ENCODE measurements at regions not wholly inside any gene's neighbourhood (a gene's known extent, or its start where the extent isn't known, plus 50 kb on each side); places are given as distances from the start of the nearest gene placed in this dataset.

DNA sequence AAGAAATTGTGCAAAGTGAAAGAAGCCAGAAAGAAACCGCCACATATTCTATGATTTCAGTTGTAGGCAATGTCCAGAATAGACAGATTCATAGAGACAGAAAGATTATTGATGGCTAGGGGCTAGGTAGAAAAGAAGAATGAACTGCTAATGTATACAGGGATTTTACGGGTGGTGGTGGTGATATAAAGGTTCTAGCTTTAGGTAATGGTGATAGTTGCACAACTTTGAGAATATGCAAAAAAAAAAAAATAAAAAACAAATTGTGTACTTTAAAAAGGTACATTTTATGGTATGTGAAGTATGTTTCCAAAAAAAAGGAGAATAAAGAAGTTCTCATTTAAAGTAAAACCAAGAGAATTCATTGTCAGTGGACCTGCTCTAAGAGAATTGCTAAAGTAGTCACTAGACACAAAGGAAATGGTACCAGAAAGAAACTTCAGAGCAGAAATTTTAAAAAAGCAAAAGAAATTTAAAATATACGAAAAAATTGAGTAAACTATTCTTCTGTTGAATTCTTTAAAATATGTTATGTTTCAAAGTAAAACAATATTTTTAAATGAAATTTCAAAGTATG, 680.1 kb downstream of the UQCRFS1 start:
- Histone ChIP-seq H3K36me3 (no peaks in the 10 kb centered on the region), H3K9me3 (replicated peaks) (peaks cover 22% of the 10 kb centered on the region), H3K4me1 (no peaks in the 10 kb centered on the region), H3K27ac (replicated peaks) (no peak overlapping the region), H3K27me3 (ENCODE audit: low read depth) (no peaks in the 10 kb centered on the region), H3K4me3 (no peak overlapping the region)
- no peak for DNase-seq
- intact Hi-C loops (cut with micrococcal nuclease): no loop called here
- TF ChIP-seq, protein P1, sequence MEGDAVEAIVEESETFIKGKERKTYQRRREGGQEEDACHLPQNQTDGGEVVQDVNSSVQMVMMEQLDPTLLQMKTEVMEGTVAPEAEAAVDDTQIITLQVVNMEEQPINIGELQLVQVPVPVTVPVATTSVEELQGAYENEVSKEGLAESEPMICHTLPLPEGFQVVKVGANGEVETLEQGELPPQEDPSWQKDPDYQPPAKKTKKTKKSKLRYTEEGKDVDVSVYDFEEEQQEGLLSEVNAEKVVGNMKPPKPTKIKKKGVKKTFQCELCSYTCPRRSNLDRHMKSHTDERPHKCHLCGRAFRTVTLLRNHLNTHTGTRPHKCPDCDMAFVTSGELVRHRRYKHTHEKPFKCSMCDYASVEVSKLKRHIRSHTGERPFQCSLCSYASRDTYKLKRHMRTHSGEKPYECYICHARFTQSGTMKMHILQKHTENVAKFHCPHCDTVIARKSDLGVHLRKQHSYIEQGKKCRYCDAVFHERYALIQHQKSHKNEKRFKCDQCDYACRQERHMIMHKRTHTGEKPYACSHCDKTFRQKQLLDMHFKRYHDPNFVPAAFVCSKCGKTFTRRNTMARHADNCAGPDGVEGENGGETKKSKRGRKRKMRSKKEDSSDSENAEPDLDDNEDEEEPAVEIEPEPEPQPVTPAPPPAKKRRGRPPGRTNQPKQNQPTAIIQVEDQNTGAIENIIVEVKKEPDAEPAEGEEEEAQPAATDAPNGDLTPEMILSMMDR (IDR thresholded peaks at IDR 0.05; ENCODE audit: borderline replicate concordance): no peak

DNA sequence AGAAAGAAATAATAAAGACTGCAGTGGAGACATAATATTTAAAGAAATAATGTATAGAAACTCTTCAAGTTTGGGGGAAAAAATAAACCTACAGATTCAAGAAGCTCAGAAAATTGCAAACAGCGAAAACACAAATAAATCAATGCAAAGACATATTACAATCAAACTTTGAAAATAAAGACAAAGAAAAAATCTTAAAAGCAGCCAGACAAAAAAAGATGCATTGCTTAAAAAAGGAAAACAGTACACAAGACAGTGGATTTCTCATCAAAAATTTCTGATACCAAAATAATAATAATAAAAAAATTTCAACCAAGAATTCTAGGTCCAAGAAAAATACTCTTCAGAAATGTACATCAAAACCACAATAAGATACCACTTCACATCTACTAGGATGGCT, 681.0 kb downstream of the UQCRFS1 start:
- intact Hi-C loops (cut with micrococcal nuclease): no loop called here
- H3K27me3 ChIP-seq (ENCODE audit: low read depth): no peaks in the 10 kb centered on the region
- TF ChIP-seq, protein P1 (IDR thresholded peaks at IDR 0.05; ENCODE audit: borderline replicate concordance): no peak
- no peaks in the 10 kb centered on the region for H3K4me1 ChIP-seq
- H3K9me3 ChIP-seq (replicated peaks): peaks cover 13% of the 10 kb centered on the region
- no peak for DNase-seq
- H3K27ac ChIP-seq (replicated peaks): no peak overlapping the region
- H3K36me3 ChIP-seq: no peaks in the 10 kb centered on the region
- H3K4me3 ChIP-seq: no peak overlapping the region

DNA sequence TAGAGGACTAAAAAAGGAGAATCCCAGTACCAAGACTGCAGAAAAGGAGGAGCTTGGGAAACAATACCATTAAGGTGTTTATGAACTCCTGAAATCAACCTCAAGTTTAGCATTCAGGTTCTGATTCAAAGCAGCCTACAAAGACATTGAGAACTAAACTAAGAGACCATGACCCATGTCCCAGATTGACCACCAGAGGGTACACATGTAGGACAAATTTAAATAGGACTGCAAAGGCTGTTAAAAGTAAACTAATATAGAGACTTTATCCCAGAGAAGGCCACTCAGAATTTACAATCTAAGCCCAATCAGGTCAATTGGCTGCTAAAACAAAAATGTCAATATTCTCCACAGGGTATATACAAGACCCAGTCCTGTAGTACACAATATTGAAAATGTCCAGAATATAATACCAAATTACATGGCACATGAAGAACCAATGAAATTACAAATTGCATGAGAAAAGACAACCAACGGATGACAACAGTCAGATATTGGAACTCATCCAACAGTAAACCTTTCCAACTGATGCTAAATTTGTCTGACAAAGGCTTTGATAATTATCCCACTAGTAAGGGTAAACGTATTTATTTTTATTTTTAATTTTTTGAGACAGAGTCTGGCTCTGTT, 682.4 kb downstream of the UQCRFS1 start:
- TF ChIP-seq, protein P1 (IDR thresholded peaks at IDR 0.05; ENCODE audit: borderline replicate concordance): no peak
- DNase-seq: no peak
- H3K4me3 ChIP-seq: no peak overlapping the region
- H3K9me3 ChIP-seq (replicated peaks): no peaks in the 10 kb centered on the region
- H3K36me3 ChIP-seq: no peaks in the 10 kb centered on the region
- intact Hi-C loops (cut with micrococcal nuclease): no loop called here
- H3K27ac ChIP-seq (replicated peaks): no peak overlapping the region
- no peaks in the 10 kb centered on the region for H3K4me1 ChIP-seq
- no peaks in the 10 kb centered on the region for H3K27me3 ChIP-seq (ENCODE audit: low read depth)

DNA sequence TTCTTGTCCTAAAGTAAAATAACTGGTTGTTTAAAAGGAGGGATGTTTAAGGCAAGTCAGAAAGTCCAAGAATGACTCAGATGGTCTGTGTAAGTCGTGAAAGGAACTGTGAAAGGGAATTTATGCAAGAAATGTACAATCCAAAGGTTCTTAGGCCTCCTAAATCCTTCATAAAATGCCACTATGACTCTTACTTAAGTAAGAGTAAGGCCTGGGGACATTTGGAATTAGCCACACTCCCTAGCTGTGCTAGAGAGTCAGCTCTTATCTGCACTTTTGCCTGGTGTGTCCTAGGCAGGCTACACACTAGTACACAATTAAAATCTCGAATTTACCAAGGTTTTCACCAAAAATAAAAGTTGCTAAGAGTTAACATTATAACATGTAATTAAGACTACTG, 686.9 kb downstream of the UQCRFS1 start:
- TF ChIP-seq, protein P1 (IDR thresholded peaks at IDR 0.05; ENCODE audit: borderline replicate concordance): no peak

DNA sequence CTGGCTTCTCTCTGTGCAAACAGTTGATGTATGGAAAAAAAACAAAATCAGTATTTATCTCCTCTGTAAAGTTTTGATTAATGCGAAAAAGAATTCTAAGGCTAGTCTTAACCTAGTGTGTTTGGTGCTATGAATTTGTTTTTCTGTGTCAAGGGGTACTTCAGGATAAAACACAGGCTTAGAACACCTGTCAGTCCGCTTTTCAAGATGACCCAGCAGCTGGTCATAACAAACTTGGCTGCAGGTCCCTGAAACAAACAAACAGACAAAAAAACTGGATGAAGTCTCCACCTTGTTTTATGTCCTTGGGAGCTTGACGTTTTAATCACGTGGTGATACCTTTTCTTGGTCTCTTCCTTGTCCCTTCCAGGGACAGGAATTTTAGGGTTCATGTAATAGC, 689.3 kb downstream of the UQCRFS1 start:
- TF ChIP-seq, protein P1 (IDR thresholded peaks at IDR 0.05; ENCODE audit: borderline replicate concordance): no peak
- peaks cover 13% of the 10 kb centered on the region for H3K27me3 ChIP-seq (ENCODE audit: low read depth)
- no peaks in the 10 kb centered on the region for H3K36me3 ChIP-seq
- H3K4me1 ChIP-seq: no peaks in the 10 kb centered on the region
- no peak for DNase-seq
- H3K27ac ChIP-seq (replicated peaks): no peak overlapping the region
- intact Hi-C loops (cut with micrococcal nuclease): no loop called here
- no peaks in the 10 kb centered on the region for H3K9me3 ChIP-seq (replicated peaks)
- H3K4me3 ChIP-seq: no peak overlapping the region

More for the DNA sequence above, 686.9 kb downstream of the UQCRFS1 start:
- H3K27me3 ChIP-seq (ENCODE audit: low read depth): peaks cover 4% of the 10 kb centered on the region
- no peak overlapping the region for H3K27ac ChIP-seq (replicated peaks)
- H3K9me3 ChIP-seq (replicated peaks): no peaks in the 10 kb centered on the region
- H3K4me1 ChIP-seq: no peaks in the 10 kb centered on the region
- H3K36me3 ChIP-seq: no peaks in the 10 kb centered on the region
- DNase-seq: no peak
- intact Hi-C loops (cut with micrococcal nuclease): no loop called here
- no peak overlapping the region for H3K4me3 ChIP-seq

All from left ventricle myocardium inferior (tissue), 1 donor.